Stimulated activated CD8-positive, alpha-beta memory T cell treated with anti-CD3 and anti-CD28 coated beads, Interleukin-4, amount 100 ng/mL, for 1 hour (primary cell): ENCODE measurements at regions not wholly inside any gene's neighbourhood (a gene's known extent, or its start where the extent isn't known, plus 50 kb on each side); places are given as distances from the start of the nearest gene placed in this dataset.

Source experiments
- DNase-seq, 2 donors: peaks; one replicate each; pipeline ENCODE4 v3.0.0-alpha.2; 2020; ENCODE audit warnings: low read depth in 2 of 2, low spot score in 1 of 2

DNA sequence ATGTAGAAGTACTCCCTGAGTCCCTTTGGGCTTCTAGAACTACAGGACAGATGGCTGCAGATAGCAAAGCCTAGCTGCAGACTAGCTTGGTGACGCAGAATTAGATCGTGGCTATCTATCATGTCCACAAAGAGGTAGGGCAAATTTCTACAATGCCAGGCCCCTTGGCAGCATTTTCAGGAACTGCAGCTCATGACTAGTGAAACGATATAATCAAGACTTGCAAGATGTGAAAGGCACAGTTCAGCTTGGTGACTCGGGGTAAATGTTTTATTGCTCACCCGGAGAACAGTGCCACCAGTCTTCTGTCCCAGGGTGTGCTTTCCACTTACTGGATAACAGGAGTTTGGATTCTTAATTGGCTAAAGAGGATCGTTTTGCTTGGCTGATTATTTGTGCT is 108.7 kb upstream of the LY86 start:
- no peak for DNase-seq

DNA sequence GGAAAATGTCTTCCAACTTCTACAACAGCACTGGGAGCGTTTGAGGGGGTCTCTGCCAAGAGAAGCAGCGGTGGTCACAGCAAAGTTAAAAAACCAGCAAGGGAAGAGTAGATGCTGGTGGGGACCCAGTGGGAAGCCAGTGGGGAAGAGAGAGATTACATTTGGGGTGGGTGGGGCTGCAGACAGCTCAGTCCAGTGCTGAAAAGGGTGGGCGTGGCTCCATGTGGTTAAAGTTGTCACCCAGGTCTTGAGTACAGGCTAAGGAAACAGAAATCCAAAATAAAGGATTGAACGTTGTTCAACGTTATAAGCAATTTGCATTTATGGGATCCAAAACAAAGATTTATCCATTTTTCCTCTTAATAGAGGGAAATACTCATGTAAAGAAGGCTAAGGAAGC is 106.3 kb upstream of the LY86 start:
- DNase-seq: no peak

DNA sequence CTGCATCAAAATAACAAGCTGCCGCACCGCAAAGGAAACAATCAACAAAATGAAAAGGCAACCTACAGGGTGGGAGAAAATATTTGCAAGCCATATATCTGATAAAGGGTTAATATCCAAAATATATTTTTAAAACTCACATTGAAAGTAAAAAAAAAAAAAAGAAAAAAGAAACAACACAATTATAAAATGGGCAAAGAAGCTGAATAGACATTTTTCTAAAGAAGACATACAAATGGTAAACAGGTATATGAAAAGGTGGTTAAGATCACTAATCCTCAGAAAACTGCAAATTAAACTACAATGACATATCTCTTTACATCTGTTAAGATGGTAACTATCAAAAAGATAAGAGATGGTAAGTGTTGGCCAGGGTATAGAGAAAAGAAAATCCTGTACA is 105.4 kb upstream of the LY86 start:
- DNase-seq: no peak

DNA sequence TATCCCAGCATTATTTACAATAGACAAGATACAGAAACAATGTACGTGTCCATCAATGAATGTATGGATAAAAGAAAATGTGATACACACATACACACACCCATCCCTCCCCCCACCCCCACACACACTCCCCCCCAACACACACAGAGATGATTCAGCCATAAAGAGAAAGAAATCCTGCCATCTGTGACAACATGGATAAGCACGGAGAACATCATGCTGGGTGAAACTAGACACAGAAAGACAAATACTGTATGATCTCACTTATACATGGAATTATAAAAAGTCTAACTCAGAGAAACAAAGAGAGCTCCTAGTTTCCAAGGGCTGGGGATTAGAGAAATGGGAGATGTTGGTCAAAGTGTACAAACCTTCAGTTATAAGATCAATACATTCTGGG is 104.8 kb upstream of the LY86 start:
- DNase-seq: no peak

DNA sequence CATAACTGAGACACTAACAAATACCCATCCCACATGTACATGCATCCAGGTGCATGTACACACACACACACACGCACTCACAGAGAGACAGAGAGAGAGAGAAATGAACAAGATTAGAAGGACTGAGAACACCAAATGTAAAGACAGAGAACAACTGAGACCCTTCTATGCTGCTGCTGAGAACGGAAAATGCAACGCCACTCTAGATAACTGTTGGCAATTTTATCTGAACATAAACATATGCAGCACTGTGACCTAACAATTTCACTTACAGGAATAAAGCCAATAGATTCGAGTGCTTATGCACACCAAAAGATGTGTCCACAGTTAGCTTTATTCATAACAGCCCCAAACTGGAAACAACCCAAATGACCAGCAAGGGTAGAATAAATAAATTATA is 103.8 kb upstream of the LY86 start:
- no peak for DNase-seq

DNA sequence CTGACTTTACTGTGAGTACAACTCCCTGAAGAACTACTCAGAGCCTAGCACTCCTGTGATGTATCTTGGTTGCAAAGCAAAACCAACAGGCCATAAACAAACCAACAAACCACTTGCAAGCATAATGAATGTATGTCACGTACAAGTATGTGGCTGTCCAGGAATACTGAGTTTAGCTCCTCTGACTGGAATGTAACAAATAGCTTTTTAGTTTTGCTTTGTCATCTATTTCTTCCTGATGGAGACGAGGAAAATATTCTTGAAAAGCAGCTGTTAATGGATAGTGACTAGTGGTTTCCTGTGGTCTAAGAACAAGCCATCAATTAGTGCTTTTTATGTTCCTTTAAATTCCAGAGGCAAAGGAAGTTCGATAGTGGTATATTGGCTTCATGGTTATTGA is 101.9 kb upstream of the LY86 start:
- DNase-seq: no peak

DNA sequence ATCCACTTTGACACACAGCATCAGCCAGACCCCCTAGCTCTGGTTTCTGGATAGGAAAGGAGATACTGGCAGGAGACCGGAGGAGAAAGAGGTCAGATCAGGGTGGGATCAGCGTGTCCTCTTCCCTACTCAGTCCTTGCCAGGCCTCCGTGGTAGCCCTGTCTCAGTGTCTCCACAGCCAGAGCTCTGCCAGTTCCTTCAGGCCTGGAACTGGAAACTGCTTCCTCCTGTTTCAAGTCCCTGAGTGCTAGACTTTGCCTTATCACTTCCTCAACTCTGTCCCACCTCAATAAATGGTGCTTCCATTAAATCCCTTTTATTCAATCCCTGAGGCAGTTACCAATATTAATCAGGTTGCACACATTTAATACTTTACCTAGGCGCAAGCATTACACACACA is 96.8 kb upstream of the LY86 start:
- no peak for DNase-seq

DNA sequence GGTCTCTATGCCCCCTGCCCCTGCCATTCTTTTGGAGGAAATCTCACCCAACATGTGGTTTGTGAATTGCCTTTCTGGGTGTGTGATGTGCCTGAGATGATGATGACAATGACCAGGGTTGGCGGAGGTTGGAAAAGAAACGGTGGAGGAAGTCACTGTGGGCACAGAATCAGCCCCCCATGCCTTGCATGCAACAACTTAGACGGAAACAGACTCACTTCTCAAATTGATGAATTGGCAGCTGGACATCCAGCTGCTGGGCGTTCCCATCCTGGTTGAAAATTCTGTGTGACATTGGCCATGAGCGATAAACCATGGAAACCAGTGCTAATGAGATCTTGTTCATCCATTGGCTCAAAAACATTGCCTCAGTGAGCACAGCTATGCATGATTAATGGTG is 95.8 kb upstream of the LY86 start:
- DNase-seq: no peak

DNA sequence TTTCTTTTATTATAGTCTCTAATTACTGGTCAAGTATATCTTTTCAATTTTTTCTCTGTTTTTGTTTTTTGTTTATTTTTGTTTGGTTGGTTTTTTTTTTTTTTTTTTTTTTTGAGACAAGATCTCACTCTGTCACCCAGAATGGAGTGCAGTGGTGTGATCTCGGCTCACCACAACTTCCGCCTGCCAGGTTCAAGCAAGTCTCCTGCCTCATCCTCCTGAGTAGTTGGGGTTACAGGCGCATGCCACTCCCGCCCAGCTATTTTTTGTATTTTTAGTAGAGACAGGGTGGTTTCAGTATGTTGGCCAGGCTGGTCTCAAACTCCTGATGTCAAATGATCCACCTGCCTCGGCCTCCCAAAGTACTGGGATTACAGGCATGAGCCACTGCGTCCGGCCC is 94.4 kb upstream of the LY86 start:
- DNase-seq: peak in 1 of 2 donors; percentile 12

DNA sequence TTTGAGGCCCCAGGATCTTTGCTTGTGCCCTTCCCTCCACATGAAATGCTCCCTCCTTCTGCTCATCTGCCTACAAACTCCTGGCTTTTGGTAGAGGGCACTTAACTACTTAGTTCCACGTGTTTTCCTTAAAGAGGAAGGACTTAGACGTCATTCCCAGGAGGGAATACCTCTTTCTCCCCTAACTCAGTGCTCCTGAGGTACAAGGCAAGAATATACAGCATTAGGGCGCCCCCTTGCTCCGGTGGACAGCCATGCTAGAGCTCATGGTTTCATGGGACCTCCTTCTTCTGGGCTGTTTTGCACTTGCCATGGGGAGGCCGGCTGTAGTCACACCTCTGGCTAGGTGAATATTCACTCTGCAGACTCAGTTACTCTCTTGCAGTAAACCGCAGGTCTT is 93.8 kb upstream of the LY86 start:
- DNase-seq: no peak

DNA sequence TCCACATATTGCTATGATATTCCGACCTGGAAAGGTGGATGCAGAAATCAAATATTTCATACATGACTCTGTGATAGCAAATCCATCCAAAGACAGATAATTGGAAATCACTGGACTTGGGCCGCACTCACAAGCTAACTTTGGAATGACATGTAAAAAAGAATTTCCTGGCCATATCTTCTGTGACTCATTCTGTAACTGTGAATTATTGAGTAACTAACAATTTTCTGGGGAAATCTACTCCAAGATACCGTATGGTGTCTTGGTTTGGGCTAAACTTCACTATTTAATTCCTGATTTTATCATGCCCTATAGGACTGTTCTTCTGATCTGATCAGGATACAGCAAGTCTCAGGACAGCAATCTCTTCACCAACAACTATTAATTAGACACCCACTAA is 92.7 kb upstream of the LY86 start:
- DNase-seq: no peak

DNA sequence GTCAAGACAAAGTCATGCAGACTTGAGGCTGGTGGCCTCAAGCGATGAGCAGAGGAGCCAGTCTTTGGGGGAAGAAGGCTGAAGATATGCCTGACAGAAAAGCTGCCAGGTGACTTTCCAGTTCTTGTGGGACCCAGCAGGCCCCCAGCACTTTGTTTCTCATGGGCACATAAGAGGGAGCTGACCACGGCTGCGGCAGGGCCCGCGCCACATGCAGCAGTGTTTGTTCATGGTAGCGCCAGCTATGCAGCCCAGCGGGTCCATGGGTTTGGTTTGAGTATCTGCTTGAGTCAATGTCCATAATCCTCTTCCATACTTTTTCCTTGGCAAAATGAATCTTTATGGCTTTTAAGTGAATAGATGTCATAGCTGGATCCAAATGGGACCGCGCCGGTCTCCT is 91.0 kb upstream of the LY86 start:
- DNase-seq: no peak

DNA sequence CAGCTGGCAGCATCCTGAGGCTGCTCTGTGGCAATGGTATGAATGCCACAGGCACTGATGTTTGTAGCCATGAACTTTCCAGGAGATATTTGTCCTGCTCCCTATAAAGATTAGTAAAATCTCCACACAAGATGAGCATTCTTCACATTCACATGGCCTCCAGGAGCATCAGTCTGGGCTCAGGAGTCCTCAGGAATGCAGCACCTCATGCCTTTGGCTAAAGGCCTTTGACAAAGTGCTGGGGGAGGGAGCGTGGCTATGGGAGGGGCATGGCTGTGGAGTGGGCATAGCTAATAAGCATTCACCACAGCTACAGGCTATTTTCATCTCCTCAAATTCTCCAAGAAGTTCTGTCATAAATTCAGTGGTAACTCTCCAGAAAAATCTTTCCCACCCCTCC is 90.5 kb upstream of the LY86 start:
- DNase-seq: no peak

DNA sequence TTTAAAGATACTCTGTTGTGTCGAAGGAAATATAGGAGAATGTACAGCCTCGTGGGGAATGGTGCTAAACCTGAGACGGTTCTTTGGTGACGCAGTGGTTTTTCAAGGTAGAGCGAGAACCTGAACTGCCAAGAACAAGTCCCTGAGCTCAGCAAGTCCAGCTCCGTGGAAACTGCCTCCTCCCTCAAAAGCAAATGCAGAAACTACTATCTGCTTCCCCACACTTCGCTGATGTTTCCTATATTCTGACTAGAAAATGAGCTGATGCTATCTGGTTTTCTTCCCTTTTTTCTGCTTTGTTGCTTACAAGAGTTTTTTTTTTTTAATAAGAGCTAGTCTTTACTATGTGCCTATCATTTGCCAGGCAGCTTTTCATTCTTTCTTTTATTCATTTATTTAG is 85.3 kb upstream of the LY86 start:
- no peak for DNase-seq

DNA sequence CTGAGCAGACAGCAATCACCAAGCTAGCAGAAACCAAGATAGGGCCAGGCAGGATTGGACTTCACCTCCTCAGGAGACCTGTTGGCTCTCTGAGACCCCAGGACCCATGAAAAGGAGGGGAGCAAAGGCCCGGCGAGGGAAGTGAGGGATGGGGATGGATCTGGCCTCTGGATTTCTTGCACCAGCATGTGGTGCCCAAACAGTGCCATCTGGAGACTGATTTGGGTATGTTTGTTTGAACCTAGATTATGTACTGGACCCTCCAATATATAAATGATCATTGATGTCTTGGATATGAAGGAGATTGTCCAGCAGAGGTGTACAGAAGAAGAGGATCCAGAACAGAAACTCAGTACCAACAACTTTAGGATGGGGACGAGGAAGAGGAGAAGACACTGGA is 83.4 kb upstream of the LY86 start:
- DNase-seq: no peak

DNA sequence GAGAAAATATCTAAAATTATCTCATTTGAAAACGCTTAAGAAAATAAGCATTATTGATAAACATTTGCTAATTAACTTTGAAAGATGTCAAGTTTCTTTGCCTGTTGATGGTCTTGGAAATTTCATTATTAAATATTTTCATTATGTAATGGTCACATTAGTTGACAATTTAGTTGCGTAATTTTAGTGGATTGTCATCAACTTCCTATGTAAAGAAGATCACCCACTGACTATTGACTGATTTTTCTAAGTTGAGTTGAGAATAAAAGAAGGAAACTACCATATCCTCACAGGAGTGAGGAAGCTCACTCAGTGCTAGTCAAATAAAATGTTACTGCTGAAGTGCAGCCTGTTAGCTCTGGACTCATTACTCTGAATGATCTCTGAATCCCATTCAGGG is 79.9 kb upstream of the LY86 start:
- no peak for DNase-seq

DNA sequence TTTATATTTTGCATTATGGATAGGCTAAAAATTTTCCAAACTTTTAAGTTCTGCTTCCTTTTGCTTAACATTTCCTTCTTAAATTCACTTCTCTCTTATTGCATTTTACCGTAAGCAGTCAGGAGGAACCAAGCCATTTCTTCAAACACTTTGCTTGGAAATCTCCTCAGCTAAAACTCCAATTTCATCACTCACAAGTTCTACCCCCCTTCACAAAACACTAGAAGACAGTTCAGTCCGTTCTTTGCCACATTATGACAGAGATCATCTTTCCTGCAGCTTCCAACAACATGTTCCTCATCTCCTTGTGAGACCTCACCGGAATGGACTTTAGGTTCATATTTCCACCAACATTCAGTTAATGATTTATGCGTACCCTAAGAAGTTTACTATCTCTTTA is 79.2 kb upstream of the LY86 start:
- DNase-seq: no peak

DNA sequence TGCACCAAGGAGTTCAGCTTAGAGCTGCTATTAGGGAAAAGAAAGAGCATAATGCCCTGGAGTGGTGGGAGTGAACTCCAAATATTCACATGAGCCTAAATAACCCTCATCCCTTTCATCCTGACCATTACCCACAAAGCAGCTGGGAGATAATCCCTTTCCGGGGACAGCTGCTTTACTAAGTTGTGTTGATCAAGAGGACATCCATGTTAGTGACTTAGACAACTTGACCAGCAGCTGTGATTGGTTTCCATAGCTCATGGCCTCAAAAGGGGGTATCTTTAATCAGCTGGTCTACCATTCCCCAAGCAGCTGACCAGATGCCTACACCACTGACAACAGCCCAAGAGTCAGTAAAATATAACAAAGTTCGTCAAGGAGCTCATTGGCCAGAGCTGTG is 75.8 kb upstream of the LY86 start:
- DNase-seq: no peak

DNA sequence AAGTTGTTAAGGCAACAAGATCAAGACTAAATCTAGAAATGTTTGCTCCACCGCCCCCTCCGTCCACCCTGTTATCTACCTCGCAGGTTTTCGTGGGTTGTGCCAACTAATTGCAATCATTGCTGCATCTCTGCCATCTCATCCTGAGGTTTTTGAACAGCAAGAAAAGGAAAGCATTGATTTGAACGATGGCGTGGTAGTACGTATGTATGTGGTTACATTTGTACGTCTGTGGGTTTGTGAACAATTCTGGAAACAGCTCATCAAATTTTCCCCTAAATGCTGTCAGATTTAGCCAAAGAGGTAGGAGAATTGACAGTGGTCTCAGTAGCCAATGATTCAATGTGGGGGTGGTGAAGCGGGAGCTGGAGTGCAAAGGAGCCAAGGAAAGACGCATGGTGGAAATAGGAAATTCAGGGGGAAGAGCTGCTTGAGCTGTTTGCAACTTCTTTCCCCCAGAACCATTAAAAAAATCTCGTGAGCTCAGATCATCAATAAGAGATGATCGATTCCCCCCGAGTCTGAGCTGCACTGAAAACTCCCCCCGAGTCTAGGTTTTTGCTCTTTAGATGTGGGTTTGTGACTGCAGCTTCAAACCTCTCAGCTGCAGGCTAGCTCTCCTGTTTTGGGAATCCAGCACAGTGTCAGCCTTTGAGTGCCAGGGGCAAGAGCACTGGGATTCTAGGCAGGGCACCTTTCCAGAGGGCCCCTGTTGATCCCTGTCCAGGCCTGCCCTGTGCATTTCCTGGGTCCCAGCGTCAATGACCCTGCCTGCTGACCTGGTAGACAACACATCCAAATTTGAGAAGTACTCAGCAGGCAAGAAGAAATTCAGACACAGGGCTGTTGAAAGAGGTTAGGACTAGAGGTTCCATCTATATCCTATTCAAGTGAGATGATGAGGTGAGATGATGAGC is 72.6 kb upstream of the LY86 start:
- no peak for DNase-seq

DNA sequence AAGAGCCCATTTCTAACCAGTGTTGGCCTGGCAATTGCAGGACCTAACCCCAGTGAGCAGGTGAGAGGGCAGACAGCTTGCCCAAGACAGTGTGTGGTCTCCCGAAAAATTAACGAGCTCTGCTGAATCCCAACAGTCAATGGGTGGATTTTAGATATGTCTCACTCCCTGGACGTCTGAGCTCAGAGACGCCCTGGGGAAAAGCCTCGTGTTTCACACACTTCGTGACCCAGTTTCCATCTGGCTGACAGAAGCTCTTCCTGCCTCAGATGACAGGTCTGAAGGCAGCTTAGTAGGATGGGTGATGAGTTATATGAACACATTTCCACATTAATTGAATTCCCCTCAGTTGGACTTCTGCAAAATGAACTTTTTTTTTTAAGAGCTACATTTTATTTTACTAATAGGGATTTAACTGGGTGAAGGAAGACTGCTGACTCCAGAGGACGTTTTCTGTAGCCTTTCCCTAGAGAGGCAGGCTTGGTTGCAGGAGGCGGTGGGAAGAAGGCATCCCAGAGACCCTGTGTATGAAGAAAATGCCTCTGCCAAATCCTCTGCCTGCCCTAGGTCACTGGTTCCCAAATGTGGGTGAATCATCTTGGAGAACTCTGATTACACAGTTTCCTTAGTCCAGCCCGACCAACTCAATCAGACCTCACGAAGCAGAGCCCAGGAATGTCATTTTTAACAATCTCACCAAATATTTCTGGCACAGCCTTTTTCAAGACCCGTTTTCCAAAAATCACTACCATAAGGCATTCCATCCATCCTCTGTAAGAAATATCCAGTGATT is 71.7 kb upstream of the LY86 start:
- DNase-seq: no peak

DNA sequence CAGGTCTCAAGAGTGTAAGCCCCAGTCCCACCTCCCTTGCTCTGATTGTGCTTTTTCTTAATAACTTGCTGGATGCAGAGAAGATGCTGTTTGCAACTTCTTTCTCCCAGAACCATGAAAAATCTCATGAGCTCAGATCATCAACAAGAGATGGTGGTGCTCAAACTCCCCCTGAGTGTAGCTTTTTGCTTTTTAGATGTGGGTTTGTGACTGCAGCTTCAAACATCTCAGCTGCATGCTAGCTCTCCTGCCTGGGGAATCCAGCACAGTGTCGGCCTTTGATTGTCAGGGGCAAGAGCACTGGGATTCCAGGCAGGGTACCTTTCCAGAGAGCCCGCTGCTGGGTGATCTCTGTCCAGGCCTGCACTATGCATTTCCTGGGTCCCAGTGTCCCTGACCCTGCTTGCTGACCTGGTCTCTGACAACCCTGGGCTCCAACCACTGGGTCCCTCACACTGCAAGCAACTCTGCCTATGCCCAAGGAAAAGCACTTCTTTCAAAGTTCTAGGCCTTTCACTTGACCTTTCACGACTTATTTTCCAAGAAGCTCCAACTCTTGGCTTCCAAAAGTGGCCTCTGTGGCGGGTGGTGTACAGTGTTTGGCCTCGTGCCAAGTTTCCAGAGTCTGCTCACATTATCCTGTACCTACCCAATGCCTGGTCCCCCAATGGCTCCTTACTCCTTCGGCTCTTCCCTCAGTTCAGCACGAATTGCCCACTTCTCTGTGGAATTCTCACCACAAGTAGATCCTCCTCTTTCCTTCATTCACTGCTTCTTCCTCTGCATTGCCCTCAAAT is 69.7 kb upstream of the LY86 start:
- no peak for DNase-seq

DNA sequence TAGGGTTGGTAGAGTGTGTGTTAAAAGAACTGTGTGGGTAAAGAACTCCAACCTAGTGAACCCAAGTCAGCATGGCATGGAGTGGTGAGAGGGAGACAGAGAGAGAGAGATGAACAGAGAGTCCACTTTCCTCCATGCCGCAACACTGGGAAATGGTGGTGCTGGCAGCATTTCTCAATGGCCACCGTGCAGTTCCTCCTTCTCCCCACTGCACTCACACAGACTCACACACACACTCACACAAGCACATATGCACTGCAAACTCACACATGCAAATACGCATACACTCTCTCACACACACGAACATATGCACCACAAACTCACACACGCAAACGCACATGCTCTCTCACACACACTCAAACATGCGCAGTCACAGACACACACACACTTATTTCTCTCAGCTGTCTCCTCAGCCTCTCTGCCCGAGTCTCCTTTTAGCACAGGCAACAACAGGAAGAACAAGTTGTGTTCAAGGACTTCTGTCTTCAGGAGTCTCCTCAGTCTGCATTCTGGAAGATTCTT is 66.5 kb upstream of the LY86 start:
- DNase-seq: no peak
